ENCODE measurements at regions not wholly inside any gene's neighbourhood (a gene's known extent, or its start where the extent isn't known, plus 50 kb on each side); places are given as distances from the start of the nearest gene placed in this dataset.

GRCh38 chr2:235384624-235385023 lies 109.2 kb upstream of the AGAP1 start:
- peaks cover 10% of the 10 kb centered on the region for H3K27me3 Mint-ChIP-seq (ENCODE audit: low read depth)

GRCh38 chr2:235389626-235390025 lies 104.2 kb upstream of the AGAP1 start:
- no peak overlapping the region for H3K27ac Mint-ChIP-seq
- TF ChIP-seq CTCF (IDR thresholded peaks at IDR 0.05; ENCODE audit: unreplicated experiment in 3 of 3), result no peak
- H3K9me3 Mint-ChIP-seq, result no peaks in the 10 kb centered on the region
- peaks cover 7% of the 10 kb centered on the region for H3K4me1 Mint-ChIP-seq
- H3K4me3 Mint-ChIP-seq, result no peak overlapping the region
- no peaks in the 10 kb centered on the region for H3K36me3 Mint-ChIP-seq (ENCODE audit: low read depth)
- peaks cover 21% of the 10 kb centered on the region for H3K27me3 Mint-ChIP-seq (ENCODE audit: low read depth)

More at GRCh38 chr2:235384624-235385023, 109.2 kb upstream of the AGAP1 start:
- no peak for TF ChIP-seq CTCF (IDR thresholded peaks at IDR 0.05; ENCODE audit: unreplicated experiment in 3 of 3)
- Mint-ChIP-seq H3K9me3 (no peaks in the 10 kb centered on the region), H3K4me1 (peaks cover 20% of the 10 kb centered on the region), H3K4me3 (no peak overlapping the region), H3K27ac (no peak overlapping the region), H3K36me3 (ENCODE audit: low read depth) (no peaks in the 10 kb centered on the region)

DNA sequence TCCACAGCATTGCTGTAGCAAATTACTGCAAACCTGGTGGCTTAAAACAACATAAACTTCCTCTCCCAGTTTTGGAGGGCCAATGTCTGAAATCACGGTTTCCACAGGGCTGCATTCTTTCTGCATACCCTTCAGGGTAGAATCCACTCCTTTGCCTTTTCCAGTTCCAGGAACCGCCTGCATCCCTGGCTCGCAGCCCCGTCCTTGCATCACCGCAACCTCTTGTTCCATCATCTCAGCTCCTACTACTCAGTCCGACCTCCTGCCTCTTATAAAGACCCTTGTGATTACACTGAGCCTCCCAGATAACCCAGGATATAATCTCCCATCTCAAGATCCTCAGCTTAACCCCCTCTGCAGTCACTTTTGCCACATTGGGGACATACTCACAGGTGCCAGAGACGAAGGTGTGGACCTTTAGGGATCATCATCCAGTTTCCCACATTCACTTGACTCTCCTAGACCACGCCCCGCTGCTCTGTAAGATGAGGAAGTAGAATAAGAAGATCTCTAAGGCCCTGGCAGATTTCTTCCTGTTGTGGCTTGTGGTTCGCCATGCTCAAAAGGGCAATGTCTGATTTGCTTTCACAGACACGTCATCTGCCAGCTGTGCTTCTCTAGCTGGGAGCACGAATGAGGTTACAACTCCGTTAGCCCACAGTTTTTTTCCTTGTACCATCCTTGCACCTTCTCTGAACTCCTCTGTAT lies 103.6 kb upstream of the AGAP1 start:
- no peak for TF ChIP-seq CTCF (IDR thresholded peaks at IDR 0.05; ENCODE audit: unreplicated experiment in 3 of 3)
- H3K4me1 Mint-ChIP-seq, result peaks cover 7% of the 10 kb centered on the region
- no peaks in the 10 kb centered on the region for H3K36me3 Mint-ChIP-seq (ENCODE audit: low read depth)
- H3K27ac Mint-ChIP-seq, result no peak overlapping the region
- H3K4me3 Mint-ChIP-seq, result no peak overlapping the region
- H3K9me3 Mint-ChIP-seq, result no peaks in the 10 kb centered on the region
- peaks cover 21% of the 10 kb centered on the region for H3K27me3 Mint-ChIP-seq (ENCODE audit: low read depth)

DNA sequence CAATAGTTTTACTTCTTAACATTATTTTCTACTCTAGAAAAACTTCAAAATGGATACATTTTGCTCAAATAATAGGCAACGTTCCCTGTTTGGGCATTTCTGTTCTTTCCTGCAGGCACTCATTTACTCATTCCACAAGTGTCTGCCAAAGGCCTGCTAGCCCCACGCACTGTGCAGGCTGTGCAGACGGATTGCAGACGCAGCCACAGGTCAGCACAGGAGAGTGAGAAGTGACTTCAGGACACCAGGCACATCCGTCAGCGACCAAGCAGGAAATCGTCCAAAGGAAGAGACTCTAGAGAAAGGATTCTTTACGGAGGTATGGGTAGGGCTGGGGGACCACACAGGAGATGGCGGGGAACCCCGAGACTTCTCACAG lies 103.0 kb upstream of the AGAP1 start:
- H3K27me3 Mint-ChIP-seq (ENCODE audit: low read depth), result peaks cover 21% of the 10 kb centered on the region
- no peaks in the 10 kb centered on the region for H3K9me3 Mint-ChIP-seq
- no peak overlapping the region for H3K27ac Mint-ChIP-seq
- no peaks in the 10 kb centered on the region for H3K36me3 Mint-ChIP-seq (ENCODE audit: low read depth)
- H3K4me1 Mint-ChIP-seq, result peaks cover 7% of the 10 kb centered on the region
- TF ChIP-seq CTCF (IDR thresholded peaks at IDR 0.05; ENCODE audit: unreplicated experiment in 3 of 3), result no peak
- H3K4me3 Mint-ChIP-seq, result no peak overlapping the region

- no peak for TF ChIP-seq CTCF (IDR thresholded peaks at IDR 0.05; ENCODE audit: unreplicated experiment in 3 of 3)
- H3K27ac Mint-ChIP-seq, result no peak overlapping the region
- peak overlapping the region in 1 of 3 experiments; percentile 2 for H3K4me3 Mint-ChIP-seq
- H3K9me3 Mint-ChIP-seq, result no peaks in the 10 kb centered on the region
- H3K27me3 Mint-ChIP-seq (ENCODE audit: low read depth), result peaks cover 24% of the 10 kb centered on the region
- H3K4me1 Mint-ChIP-seq, result peaks cover 7% of the 10 kb centered on the region
- no peaks in the 10 kb centered on the region for H3K36me3 Mint-ChIP-seq (ENCODE audit: low read depth)
Measured at GRCh38 chr2:235391921-235392615, 101.8 kb upstream of the AGAP1 start.

All from nephron (organoid).